Left lung (tissue), 4 donors: ENCODE measurements at regions not wholly inside any gene's neighbourhood (a gene's known extent, or its start where the extent isn't known, plus 50 kb on each side); places are given as distances from the start of the nearest gene placed in this dataset.
A peak's percentile ranks its signal among the peaks of the same experiment; 100 is the strongest.

Experiments used
- ATAC-seq: fragments of 200-7000 bp; cut with Tn5 transposase; one replicate; pipeline ENCODE4 v1.9.1; 2020; ENCODE audit warnings: moderate library complexity
- DNase-seq, 4 donors: peaks; one replicate each; pipeline ENCODE4 v3.0.0-alpha.2; 2013 to 2020
- H3K27ac ChIP-seq, 2 donors: fragments of 200-600 bp; sonication (generic) in 1 of 2; one replicate each; pipeline versions ENCODE4 v1.5.0 to v1.8.0; 2020 to 2021
- H3K27me3 ChIP-seq, 2 donors: fragments of 200-600 bp; sonication (generic) in 1 of 2; one replicate each; pipeline versions ENCODE4 v1.5.0 to v1.8.0; 2020 to 2021
- H3K36me3 ChIP-seq, 2 donors: fragments of 200-600 bp; sonication (generic) in 1 of 2; one replicate each; pipeline versions ENCODE4 v1.5.0 to v1.8.0; 2020 to 2021
- H3K4me1 ChIP-seq, 2 donors: fragments of 200-600 bp; one replicate each; pipeline ENCODE4 v1.8.0; 2021
- H3K4me3 ChIP-seq, 2 donors: fragments of 200-600 bp; sonication (generic) in 1 of 2; one replicate each; pipeline versions ENCODE4 v1.5.0 to v1.8.0; 2020 to 2021; ENCODE audit warnings: mild to moderate bottlenecking in 1 of 2
- H3K9me3 ChIP-seq, 2 donors: fragments of 200-600 bp; sonication (generic) in 1 of 2; one replicate each; pipeline versions ENCODE4 v1.5.0 to v1.8.0; 2020 to 2021
- intact Hi-C, 2 donors: fragments of 100-400 bp; cut with DNase I; formaldehyde crosslinking; loops; one replicate each; pipeline versions ENCODE4 v1.11.2 to v1.14.2; 2022
- TF ChIP-seq, protein P1 (sequence below), 2 donors: fragments of 200-600 bp; sonication (generic) in 1 of 2; IDR thresholded peaks; one replicate each; pipeline versions ENCODE4 v1.5.0 to v1.8.0; 2021; ENCODE audit warnings: antibody characterized with exemption in 2 of 2
- donor health status: DM: no; HTN: yes; CAD: no.
- donor health status: DM: no; HTN: no; CAD: no.

DNA sequence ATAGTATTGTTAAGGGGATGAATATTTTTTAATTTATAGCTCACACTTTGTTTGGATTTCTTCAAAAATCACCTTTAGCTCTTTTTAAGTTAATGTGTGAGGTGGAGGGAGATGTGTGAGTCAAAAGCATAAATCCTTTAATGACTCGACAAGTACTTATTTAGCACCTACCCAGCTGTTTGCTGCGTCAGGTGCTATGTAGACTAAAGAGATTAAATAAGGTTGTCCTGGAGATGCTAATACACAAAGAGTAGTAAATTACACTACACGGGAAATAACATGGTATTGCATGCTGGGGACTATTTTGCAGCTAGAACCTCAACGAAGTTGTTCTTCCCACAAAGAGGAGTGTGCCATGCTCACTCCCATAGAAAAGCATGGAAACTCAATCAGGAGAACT, 583.3 kb upstream of the TENM4 start:
- Histone ChIP-seq H3K27ac (no peak overlapping the region), H3K36me3 (no peaks in the 10 kb centered on the region), H3K9me3 (no peaks in the 10 kb centered on the region), H3K27me3 (no peaks in the 10 kb centered on the region), H3K4me3 (no peak overlapping the region), H3K4me1 (no peaks in the 10 kb centered on the region)
- ATAC-seq (no peak), DNase-seq (no peak)
- intact Hi-C loops = no loop called here
- TF ChIP-seq, protein P1, sequence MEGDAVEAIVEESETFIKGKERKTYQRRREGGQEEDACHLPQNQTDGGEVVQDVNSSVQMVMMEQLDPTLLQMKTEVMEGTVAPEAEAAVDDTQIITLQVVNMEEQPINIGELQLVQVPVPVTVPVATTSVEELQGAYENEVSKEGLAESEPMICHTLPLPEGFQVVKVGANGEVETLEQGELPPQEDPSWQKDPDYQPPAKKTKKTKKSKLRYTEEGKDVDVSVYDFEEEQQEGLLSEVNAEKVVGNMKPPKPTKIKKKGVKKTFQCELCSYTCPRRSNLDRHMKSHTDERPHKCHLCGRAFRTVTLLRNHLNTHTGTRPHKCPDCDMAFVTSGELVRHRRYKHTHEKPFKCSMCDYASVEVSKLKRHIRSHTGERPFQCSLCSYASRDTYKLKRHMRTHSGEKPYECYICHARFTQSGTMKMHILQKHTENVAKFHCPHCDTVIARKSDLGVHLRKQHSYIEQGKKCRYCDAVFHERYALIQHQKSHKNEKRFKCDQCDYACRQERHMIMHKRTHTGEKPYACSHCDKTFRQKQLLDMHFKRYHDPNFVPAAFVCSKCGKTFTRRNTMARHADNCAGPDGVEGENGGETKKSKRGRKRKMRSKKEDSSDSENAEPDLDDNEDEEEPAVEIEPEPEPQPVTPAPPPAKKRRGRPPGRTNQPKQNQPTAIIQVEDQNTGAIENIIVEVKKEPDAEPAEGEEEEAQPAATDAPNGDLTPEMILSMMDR (IDR thresholded peaks at IDR 0.05) = no peak

DNA sequence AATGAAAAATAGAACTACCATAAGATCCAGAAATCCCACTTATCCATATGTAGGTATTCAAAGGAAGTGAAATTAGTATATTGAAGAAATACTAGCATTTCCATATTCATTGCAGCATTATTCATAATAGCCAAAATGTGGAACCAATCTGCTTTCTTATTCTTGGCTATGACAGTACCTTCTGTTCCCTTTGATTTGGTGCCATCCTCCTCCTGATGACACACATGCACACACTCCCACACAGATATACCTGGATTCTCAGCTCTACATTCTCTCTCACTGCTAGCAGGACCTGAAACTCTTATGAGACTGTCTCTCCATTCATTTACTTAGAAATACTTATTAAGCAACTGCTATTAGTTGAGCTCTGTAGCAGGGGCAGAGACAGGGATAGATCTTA, 582.6 kb upstream of the TENM4 start:
- Histone ChIP-seq H3K9me3 (no peaks in the 10 kb centered on the region), H3K4me1 (no peaks in the 10 kb centered on the region), H3K27ac (no peak overlapping the region), H3K36me3 (no peaks in the 10 kb centered on the region), H3K27me3 (no peaks in the 10 kb centered on the region), H3K4me3 (no peak overlapping the region)
- DNase-seq (no peak), ATAC-seq (no peak)
- intact Hi-C loops = no loop called here
- TF ChIP-seq, protein P1 (IDR thresholded peaks at IDR 0.05) = no peak

DNA sequence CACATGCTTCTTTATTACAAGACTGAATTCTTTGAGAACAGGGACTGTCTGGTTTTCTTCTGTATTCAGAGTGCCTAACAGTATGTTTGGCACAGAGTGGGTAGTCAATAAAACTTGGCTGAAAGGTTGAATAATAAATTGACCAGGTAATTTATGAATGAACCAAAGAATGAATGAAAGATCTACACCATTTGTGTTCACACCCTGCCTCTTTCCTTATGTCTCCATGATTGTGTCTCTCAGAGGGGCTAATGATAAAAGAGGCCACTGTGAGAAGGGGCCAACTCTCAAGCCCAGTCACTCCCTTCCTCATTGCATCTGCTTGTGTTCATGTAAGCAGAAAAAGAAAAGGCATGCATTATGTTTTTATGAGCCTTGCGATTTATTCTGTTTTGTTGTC, 569.7 kb upstream of the TENM4 start:
- Histone ChIP-seq H3K36me3 (no peaks in the 10 kb centered on the region), H3K9me3 (peaks cover 0 to 4% of the 10 kb centered on the region in 2 donors), H3K27ac (no peak overlapping the region), H3K4me3 (no peak overlapping the region), H3K27me3 (no peaks in the 10 kb centered on the region), H3K4me1 (no peaks in the 10 kb centered on the region)
- no peak for DNase-seq
- TF ChIP-seq, protein P1 (IDR thresholded peaks at IDR 0.05) = no peak
- ATAC-seq = no peak
- intact Hi-C loops = no loop called here

DNA sequence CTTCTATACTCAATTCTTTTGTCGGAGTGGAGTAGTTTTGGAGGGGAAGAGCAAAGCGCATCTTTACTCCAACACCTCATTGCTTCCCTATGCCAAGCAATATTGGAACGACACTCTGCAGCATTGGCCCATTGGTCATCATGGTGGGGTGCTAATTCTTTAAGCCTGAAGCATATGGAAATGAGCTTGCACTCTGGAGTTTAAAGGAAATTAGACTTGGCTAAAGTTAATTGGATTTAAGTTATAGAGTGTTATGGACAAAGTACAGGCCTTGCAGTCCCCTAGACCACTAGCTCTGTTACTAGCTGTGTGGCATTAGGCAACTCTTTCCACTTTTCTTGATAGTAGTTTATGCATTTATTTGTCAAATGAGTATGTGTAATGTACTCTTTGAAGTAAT, 568.3 kb upstream of the TENM4 start:
- Histone ChIP-seq H3K4me1 (no peaks in the 10 kb centered on the region), H3K27ac (no peak overlapping the region), H3K4me3 (no peak overlapping the region), H3K27me3 (no peaks in the 10 kb centered on the region), H3K9me3 (peaks cover 0 to 4% of the 10 kb centered on the region in 2 donors), H3K36me3 (no peaks in the 10 kb centered on the region)
- peak in 2 of 4 donors; percentile 13 to 29 for DNase-seq
- TF ChIP-seq, protein P1 (IDR thresholded peaks at IDR 0.05) = no peak
- no peak for ATAC-seq
- intact Hi-C loops = no loop called here

DNA sequence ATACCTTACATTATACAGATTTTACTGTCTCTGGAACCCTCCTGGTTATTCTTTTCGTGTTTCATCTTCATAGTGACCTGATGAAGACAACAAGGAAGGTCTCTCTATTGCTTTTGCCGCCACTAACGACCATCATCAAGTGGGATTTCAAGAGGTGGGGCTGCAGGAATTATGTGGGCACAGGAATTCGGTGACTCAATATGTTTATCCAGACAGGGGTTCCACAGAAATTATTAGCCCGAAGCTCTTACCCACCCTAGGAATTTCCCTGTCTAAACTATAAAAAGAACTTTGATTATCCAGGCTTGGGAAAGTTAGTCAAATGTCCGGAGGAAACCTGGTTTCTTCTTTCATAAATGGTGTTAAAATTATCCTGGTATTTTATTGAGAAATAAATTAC, 566.8 kb upstream of the TENM4 start:
- Histone ChIP-seq H3K4me1 (no peaks in the 10 kb centered on the region), H3K4me3 (no peak overlapping the region), H3K27ac (no peak overlapping the region), H3K36me3 (no peaks in the 10 kb centered on the region), H3K9me3 (peaks cover 0 to 4% of the 10 kb centered on the region in 2 donors), H3K27me3 (no peaks in the 10 kb centered on the region)
- DNase-seq (no peak), ATAC-seq (no peak)
- TF ChIP-seq, protein P1 (IDR thresholded peaks at IDR 0.05) = no peak
- intact Hi-C loops = no loop called here
